DND-41 (cell line): ENCODE measurements at regions not wholly inside any gene's neighbourhood (a gene's known extent, or its start where the extent isn't known, plus 50 kb on each side); places are given as distances from the start of the nearest gene placed in this dataset.
"Not testable (repeated sequence)": the region's sequence is repeated elsewhere in the genome, so short reads cannot be mapped to it uniquely, and the experiment has no call there.

Source experiments
- EZH2 ChIP-seq: IDR thresholded peaks from 3 replicates; pipeline ENCODE4 v1.6.1; 2012; ENCODE audit warnings: borderline replicate concordance, low read depth, mild to moderate bottlenecking, moderate library complexity, low read length, inconsistent platforms; ENCODE audit not compliant: severe bottlenecking
- TF ChIP-seq, protein P1 (sequence below): IDR thresholded peaks from 2 replicates; pipeline ENCODE4 v1.5.1; 2012; ENCODE audit warnings: borderline replicate concordance, low read length, moderate library complexity, mild to moderate bottlenecking; ENCODE audit not compliant: poor library complexity, severe bottlenecking; ENCODE audit errors: extremely low read depth

DNA sequence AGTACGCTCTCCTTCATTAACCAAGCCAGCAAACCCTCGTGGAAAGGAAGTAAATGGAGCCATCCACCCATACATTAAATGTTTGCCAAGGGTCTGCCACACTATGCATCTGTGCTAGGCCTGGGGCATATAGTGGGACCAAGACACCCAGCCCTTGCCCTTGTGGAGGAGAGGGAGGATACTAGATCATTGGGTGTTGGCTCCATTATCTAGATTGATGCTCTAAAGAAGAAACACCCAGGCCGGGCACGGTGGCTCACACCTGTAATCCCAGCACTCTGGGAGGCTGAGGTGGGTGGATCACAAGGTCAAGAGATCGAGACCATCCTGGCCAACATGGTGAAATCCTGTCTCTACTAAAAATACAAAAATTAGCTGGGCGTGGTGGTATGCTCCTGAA, 193.3 kb upstream of the CDH5 start:
- TF ChIP-seq, protein P1, sequence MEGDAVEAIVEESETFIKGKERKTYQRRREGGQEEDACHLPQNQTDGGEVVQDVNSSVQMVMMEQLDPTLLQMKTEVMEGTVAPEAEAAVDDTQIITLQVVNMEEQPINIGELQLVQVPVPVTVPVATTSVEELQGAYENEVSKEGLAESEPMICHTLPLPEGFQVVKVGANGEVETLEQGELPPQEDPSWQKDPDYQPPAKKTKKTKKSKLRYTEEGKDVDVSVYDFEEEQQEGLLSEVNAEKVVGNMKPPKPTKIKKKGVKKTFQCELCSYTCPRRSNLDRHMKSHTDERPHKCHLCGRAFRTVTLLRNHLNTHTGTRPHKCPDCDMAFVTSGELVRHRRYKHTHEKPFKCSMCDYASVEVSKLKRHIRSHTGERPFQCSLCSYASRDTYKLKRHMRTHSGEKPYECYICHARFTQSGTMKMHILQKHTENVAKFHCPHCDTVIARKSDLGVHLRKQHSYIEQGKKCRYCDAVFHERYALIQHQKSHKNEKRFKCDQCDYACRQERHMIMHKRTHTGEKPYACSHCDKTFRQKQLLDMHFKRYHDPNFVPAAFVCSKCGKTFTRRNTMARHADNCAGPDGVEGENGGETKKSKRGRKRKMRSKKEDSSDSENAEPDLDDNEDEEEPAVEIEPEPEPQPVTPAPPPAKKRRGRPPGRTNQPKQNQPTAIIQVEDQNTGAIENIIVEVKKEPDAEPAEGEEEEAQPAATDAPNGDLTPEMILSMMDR = not testable (repeated sequence)
- TF ChIP-seq EZH2 = not testable (repeated sequence)
